ENCODE measurements at regions not wholly inside any gene's neighbourhood (a gene's known extent, or its start where the extent isn't known, plus 50 kb on each side); places are given as distances from the start of the nearest gene placed in this dataset.

- TF ChIP-seq CTCF (IDR thresholded peaks at IDR 0.05) (no peak), POLR2A (IDR thresholded peaks at IDR 0.05) (no peak)
- H3K27me3 ChIP-seq, result no peaks in the 10 kb centered on the region
- H3K9me3 ChIP-seq, result no peaks in the 10 kb centered on the region
- DNase-seq, result no peak
- no peaks in the 10 kb centered on the region for H3K4me1 ChIP-seq
- H3K4me3 ChIP-seq, result no peak overlapping the region
- H3K27ac ChIP-seq, result no peak overlapping the region
- H3K36me3 ChIP-seq, result no peaks in the 10 kb centered on the region
These were observed 754.9 kb downstream of the OLFM4 start for GRCh38 chr13:53783471-53783870.

- no peaks in the 10 kb centered on the region for H3K36me3 ChIP-seq
- H3K27me3 ChIP-seq, result no peaks in the 10 kb centered on the region
- TF ChIP-seq CTCF (IDR thresholded peaks at IDR 0.05) (no peak), POLR2A (IDR thresholded peaks at IDR 0.05) (no peak)
- H3K27ac ChIP-seq, result no peak overlapping the region
- no peaks in the 10 kb centered on the region for H3K9me3 ChIP-seq
- H3K4me1 ChIP-seq, result no peaks in the 10 kb centered on the region
- no peak overlapping the region for H3K4me3 ChIP-seq
- no peak for DNase-seq
These were observed 759.7 kb downstream of the OLFM4 start for GRCh38 chr13:53788286-53788685.

- H3K36me3 ChIP-seq, result no peaks in the 10 kb centered on the region
- H3K4me1 ChIP-seq, result no peaks in the 10 kb centered on the region
- TF ChIP-seq POLR2A (IDR thresholded peaks at IDR 0.05) (no peak), CTCF (IDR thresholded peaks at IDR 0.05) (no peak)
- H3K9me3 ChIP-seq, result no peaks in the 10 kb centered on the region
- H3K27ac ChIP-seq, result no peak overlapping the region
- DNase-seq, result no peak
- no peak overlapping the region for H3K4me3 ChIP-seq
- H3K27me3 ChIP-seq, result no peaks in the 10 kb centered on the region
These were observed 771.4 kb downstream of the OLFM4 start for GRCh38 chr13:53800011-53800410.

- H3K4me3 ChIP-seq, result no peak overlapping the region
- no peaks in the 10 kb centered on the region for H3K36me3 ChIP-seq
- TF ChIP-seq CTCF (IDR thresholded peaks at IDR 0.05), result no peak
- no peak for TF ChIP-seq POLR2A (IDR thresholded peaks at IDR 0.05)
These were observed 778.7 kb downstream of the OLFM4 start for GRCh38 chr13:53807251-53807834.

GRCh38 chr13:53821632-53822031 lies 793.0 kb downstream of the OLFM4 start:
- no peak for DNase-seq
- H3K27me3 ChIP-seq, result no peaks in the 10 kb centered on the region
- TF ChIP-seq POLR2A (IDR thresholded peaks at IDR 0.05), result no peak
- no peak for TF ChIP-seq CTCF (IDR thresholded peaks at IDR 0.05)

More at GRCh38 chr13:53807251-53807834, 778.7 kb downstream of the OLFM4 start:
- no peaks in the 10 kb centered on the region for H3K4me1 ChIP-seq
- H3K27ac ChIP-seq, result no peak overlapping the region
- no peak for DNase-seq
- no peaks in the 10 kb centered on the region for H3K27me3 ChIP-seq
- no peaks in the 10 kb centered on the region for H3K9me3 ChIP-seq

GRCh38 chr13:53822136-53822535 lies 793.5 kb downstream of the OLFM4 start:
- Histone ChIP-seq H3K9me3 (no peaks in the 10 kb centered on the region), H3K4me1 (no peaks in the 10 kb centered on the region), H3K36me3 (no peaks in the 10 kb centered on the region), H3K27me3 (no peaks in the 10 kb centered on the region), H3K4me3 (no peak overlapping the region), H3K27ac (no peak overlapping the region)
- TF ChIP-seq POLR2A (IDR thresholded peaks at IDR 0.05), result no peak
- no peak for DNase-seq

More at GRCh38 chr13:53821632-53822031, 793.0 kb downstream of the OLFM4 start:
- Histone ChIP-seq H3K4me1 (no peaks in the 10 kb centered on the region), H3K36me3 (no peaks in the 10 kb centered on the region), H3K4me3 (no peak overlapping the region), H3K9me3 (no peaks in the 10 kb centered on the region), H3K27ac (no peak overlapping the region)
